Glutamatergic neuron (in vitro differentiated cells): ENCODE measurements at regions not wholly inside any gene's neighbourhood (a gene's known extent, or its start where the extent isn't known, plus 50 kb on each side); places are given as distances from the start of the nearest gene placed in this dataset.

Experiments used
- DNase-seq: peaks from one replicate; pipeline ENCODE4 v3.0.0; 2022
- H3K27ac Mint-ChIP-seq: one replicate; pipeline ENCODE4 v1.8.0; 2020; ENCODE audit warnings: mild to moderate bottlenecking, mixed read lengths, inconsistent platforms; ENCODE audit not compliant: unreplicated experiment
- H3K27me3 Mint-ChIP-seq: one replicate; pipeline ENCODE4 v1.8.0; 2020; ENCODE audit warnings: mild to moderate bottlenecking, moderate library complexity, mixed read lengths, inconsistent platforms; ENCODE audit not compliant: unreplicated experiment
- H3K36me3 Mint-ChIP-seq: one replicate; pipeline ENCODE4 v1.8.0; 2020; ENCODE audit warnings: mild to moderate bottlenecking, mixed read lengths, inconsistent platforms; ENCODE audit not compliant: unreplicated experiment
- H3K4me1 Mint-ChIP-seq: one replicate; pipeline ENCODE4 v1.8.0; 2020; ENCODE audit warnings: mild to moderate bottlenecking, low read depth, mixed read lengths, inconsistent platforms; ENCODE audit not compliant: unreplicated experiment
- H3K4me3 Mint-ChIP-seq: one replicate; pipeline ENCODE4 v1.8.0; 2020; ENCODE audit warnings: mild to moderate bottlenecking, mixed read lengths, inconsistent platforms; ENCODE audit not compliant: unreplicated experiment
- H3K9me3 Mint-ChIP-seq: one replicate; pipeline ENCODE4 v1.8.0; 2020; ENCODE audit warnings: mild to moderate bottlenecking, moderate library complexity, mixed read lengths, inconsistent platforms; ENCODE audit not compliant: unreplicated experiment
- CTCF ChIP-seq: fragments of 200-600 bp; sonication (generic); IDR thresholded peaks from one replicate; pipeline ENCODE4 v1.5.0; 2021; ENCODE audit not compliant: partially characterized antibody, unreplicated experiment

GRCh38 chr3:166071831-166072230 is 234.6 kb upstream of the BCHE start:
- H3K36me3 Mint-ChIP-seq, result no peaks in the 10 kb centered on the region
- no peak overlapping the region for H3K27ac Mint-ChIP-seq
- H3K9me3 Mint-ChIP-seq, result no peaks in the 10 kb centered on the region
- no peak for TF ChIP-seq CTCF
- H3K27me3 Mint-ChIP-seq, result no peaks in the 10 kb centered on the region
- H3K4me3 Mint-ChIP-seq, result no peak overlapping the region
- no peaks in the 10 kb centered on the region for H3K4me1 Mint-ChIP-seq
- DNase-seq, result no peak

- Mint-ChIP-seq H3K9me3 (no peaks in the 10 kb centered on the region), H3K27ac (no peak overlapping the region), H3K27me3 (no peaks in the 10 kb centered on the region), H3K36me3 (no peaks in the 10 kb centered on the region), H3K4me1 (no peaks in the 10 kb centered on the region), H3K4me3 (no peak overlapping the region)
- DNase-seq, result no peak
- no peak for TF ChIP-seq CTCF
These were observed 227.3 kb upstream of the BCHE start for GRCh38 chr3:166064476-166064875.

- DNase-seq, result no peak
- Mint-ChIP-seq H3K27me3 (no peaks in the 10 kb centered on the region), H3K27ac (no peak overlapping the region), H3K4me1 (no peaks in the 10 kb centered on the region), H3K36me3 (no peaks in the 10 kb centered on the region), H3K9me3 (no peaks in the 10 kb centered on the region), H3K4me3 (no peak overlapping the region)
- no peak for TF ChIP-seq CTCF
These were observed 223.7 kb upstream of the BCHE start for GRCh38 chr3:166060789-166061479.

GRCh38 chr3:166052440-166052839 is 215.2 kb upstream of the BCHE start:
- H3K4me1 Mint-ChIP-seq, result no peaks in the 10 kb centered on the region
- no peaks in the 10 kb centered on the region for H3K36me3 Mint-ChIP-seq
- no peak overlapping the region for H3K27ac Mint-ChIP-seq
- H3K27me3 Mint-ChIP-seq, result no peaks in the 10 kb centered on the region
- DNase-seq, result no peak
- no peaks in the 10 kb centered on the region for H3K9me3 Mint-ChIP-seq
- TF ChIP-seq CTCF, result no peak
- no peak overlapping the region for H3K4me3 Mint-ChIP-seq

GRCh38 chr3:166029507-166029906 is 192.3 kb upstream of the BCHE start:
- DNase-seq, result no peak
- Mint-ChIP-seq H3K9me3 (peaks cover 2% of the 10 kb centered on the region), H3K4me1 (no peaks in the 10 kb centered on the region), H3K36me3 (no peaks in the 10 kb centered on the region), H3K27ac (no peak overlapping the region), H3K27me3 (peaks cover 2% of the 10 kb centered on the region), H3K4me3 (no peak overlapping the region)
- TF ChIP-seq CTCF, result no peak
